ENCODE measurements at regions not wholly inside any gene's neighbourhood (a gene's known extent, or its start where the extent isn't known, plus 50 kb on each side); places are given as distances from the start of the nearest gene placed in this dataset.

DNA sequence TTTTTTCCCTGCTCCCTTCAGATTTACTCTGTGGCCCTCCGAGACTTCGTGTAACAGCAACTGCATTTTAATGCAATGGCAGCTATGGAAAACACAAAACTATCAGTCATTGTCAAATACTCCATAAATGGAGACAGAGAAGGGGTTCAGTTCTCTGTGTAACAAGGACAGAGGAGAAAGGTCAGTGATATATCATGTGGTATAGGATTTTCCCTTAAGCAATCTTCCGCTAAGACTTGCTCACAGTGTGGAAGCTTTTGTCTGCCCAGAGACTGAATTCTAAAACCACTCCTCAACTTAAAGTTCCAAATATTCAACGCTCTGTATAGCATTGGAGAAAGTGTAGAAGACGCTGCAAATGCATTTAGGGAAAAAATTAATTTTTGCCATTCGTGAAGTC, 111.3 kb upstream of the EDNRB start:
- Mint-ChIP-seq H3K4me3 (ENCODE audit: unreplicated experiment) (no peak overlapping the region), H3K4me1 (ENCODE audit: low read depth) (no peaks in the 10 kb centered on the region), H3K27me3 (ENCODE audit: low read depth) (peaks cover 4% of the 10 kb centered on the region), H3K9me3 (ENCODE audit: low read depth) (peaks cover 5% of the 10 kb centered on the region), H3K27ac (ENCODE audit: unreplicated experiment) (no peak overlapping the region), H3K36me3 (ENCODE audit: low read depth) (no peaks in the 10 kb centered on the region)
- DNase-seq (ENCODE audit: low spot score): no peak
- TF ChIP-seq, protein P1, sequence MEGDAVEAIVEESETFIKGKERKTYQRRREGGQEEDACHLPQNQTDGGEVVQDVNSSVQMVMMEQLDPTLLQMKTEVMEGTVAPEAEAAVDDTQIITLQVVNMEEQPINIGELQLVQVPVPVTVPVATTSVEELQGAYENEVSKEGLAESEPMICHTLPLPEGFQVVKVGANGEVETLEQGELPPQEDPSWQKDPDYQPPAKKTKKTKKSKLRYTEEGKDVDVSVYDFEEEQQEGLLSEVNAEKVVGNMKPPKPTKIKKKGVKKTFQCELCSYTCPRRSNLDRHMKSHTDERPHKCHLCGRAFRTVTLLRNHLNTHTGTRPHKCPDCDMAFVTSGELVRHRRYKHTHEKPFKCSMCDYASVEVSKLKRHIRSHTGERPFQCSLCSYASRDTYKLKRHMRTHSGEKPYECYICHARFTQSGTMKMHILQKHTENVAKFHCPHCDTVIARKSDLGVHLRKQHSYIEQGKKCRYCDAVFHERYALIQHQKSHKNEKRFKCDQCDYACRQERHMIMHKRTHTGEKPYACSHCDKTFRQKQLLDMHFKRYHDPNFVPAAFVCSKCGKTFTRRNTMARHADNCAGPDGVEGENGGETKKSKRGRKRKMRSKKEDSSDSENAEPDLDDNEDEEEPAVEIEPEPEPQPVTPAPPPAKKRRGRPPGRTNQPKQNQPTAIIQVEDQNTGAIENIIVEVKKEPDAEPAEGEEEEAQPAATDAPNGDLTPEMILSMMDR (IDR thresholded peaks at IDR 0.05): no peak

DNA sequence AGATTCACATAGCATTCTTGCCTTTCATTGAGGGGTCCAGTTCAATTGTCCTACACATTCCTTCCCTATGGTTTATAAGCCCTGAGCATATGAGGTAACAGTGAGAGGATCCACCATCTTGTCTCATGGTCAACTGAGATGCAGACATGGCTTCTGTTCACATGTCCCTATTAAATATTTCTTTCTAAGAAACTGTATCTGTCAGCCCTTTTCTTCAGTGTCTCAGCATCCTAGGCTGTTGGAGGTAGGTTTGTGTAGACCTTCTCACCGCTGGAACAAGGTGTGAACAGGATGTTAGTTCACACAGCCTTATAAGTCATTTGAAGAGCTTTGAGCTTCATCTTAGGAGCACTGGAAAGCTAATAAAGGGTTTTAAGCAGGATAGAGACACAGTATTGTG, 110.3 kb upstream of the EDNRB start:
- Mint-ChIP-seq H3K27me3 (ENCODE audit: low read depth) (peaks cover 4% of the 10 kb centered on the region), H3K4me3 (ENCODE audit: unreplicated experiment) (no peak overlapping the region), H3K27ac (ENCODE audit: unreplicated experiment) (no peak overlapping the region), H3K9me3 (ENCODE audit: low read depth) (peaks cover 9% of the 10 kb centered on the region), H3K36me3 (ENCODE audit: low read depth) (no peaks in the 10 kb centered on the region), H3K4me1 (ENCODE audit: low read depth) (no peaks in the 10 kb centered on the region)
- no peak for DNase-seq (ENCODE audit: low spot score)
- TF ChIP-seq, protein P1 (IDR thresholded peaks at IDR 0.05): no peak

DNA sequence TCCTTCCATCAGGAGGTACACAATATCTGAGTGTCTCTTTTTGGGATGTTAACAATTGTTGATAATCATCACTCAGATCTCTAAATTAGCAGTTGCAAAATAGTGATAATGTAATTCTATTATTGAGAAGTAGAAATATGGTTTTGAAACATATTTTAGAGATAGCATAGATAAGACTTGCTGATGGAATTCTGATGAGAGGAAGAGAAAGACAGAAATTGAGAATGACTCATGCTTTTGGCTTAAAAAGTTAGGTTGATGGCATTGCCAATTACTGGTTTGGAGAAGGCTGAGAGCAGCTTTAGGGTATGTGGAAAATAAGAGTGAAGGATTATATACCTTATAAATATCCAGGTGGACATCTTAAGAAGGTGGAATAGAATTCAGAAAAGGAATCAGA, 106.4 kb upstream of the EDNRB start:
- Mint-ChIP-seq H3K27me3 (ENCODE audit: low read depth) (no peaks in the 10 kb centered on the region), H3K36me3 (ENCODE audit: low read depth) (no peaks in the 10 kb centered on the region), H3K27ac (ENCODE audit: unreplicated experiment) (no peak overlapping the region), H3K4me3 (ENCODE audit: unreplicated experiment) (no peak overlapping the region), H3K4me1 (ENCODE audit: low read depth) (peaks cover 6% of the 10 kb centered on the region), H3K9me3 (ENCODE audit: low read depth) (peaks cover 9% of the 10 kb centered on the region)
- no peak for DNase-seq (ENCODE audit: low spot score)
- TF ChIP-seq, protein P1 (IDR thresholded peaks at IDR 0.05): no peak

DNA sequence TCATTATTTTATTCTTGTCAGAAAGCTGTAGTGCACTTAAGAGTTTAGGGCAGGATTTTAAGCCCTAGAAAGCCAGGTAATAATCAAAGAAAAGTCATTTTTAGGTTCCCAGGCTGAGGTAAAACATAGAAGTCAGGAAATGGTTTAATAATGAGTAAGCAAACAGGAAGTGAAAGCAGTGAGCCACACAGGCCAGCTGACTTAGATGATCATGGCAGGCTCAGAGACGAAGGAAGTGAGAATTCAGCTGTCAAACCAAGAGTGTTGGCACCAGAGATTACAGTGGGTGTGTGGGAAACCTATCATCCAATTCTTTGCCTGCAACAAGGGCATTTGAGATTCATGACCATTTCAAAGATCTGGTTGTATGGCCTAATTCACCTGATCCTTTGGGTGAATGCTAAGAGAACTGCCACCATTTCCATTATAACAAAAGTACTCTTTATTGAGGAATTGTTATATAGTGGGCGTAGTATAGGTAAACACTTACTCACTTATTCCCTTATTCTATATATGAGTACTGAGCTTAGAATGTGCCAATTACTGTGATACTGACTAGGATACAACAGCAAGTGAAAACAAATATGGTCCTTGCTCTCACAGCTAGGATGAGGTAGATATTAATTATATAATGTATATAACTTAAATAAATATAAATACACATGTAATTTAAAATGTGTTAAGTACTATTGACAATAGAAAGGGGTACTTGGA, 103.7 kb upstream of the EDNRB start:
- Mint-ChIP-seq H3K4me1 (ENCODE audit: low read depth) (peaks cover 6% of the 10 kb centered on the region), H3K9me3 (ENCODE audit: low read depth) (peaks cover 17% of the 10 kb centered on the region), H3K4me3 (ENCODE audit: unreplicated experiment) (no peak overlapping the region), H3K27me3 (ENCODE audit: low read depth) (no peaks in the 10 kb centered on the region), H3K27ac (ENCODE audit: unreplicated experiment) (peak overlapping the region; percentile 43), H3K36me3 (ENCODE audit: low read depth) (no peaks in the 10 kb centered on the region)
- TF ChIP-seq, protein P1 (IDR thresholded peaks at IDR 0.05): no peak
- DNase-seq (ENCODE audit: low spot score): no peak

DNA sequence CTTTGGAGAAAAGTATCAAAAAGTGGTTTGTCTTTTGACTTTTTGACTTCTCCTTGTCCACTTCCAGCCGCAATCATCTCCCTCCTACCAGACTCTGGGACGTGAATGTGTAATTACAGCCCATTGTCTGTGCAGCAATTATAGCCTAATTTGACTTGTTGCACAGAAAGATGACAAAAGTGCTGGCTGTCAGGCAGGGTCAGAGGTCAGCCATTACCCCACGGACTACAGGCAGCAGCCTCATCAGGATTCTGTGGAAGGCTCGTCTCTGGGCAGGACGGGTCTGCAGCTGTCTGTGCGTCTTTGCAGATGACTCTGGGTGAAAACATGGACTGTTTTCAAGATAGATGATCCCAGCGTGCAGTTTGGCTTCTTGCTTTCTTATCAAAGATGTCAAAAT, 102.2 kb upstream of the EDNRB start:
- Mint-ChIP-seq H3K36me3 (ENCODE audit: low read depth) (peaks cover 5% of the 10 kb centered on the region), H3K27ac (ENCODE audit: unreplicated experiment) (no peak overlapping the region), H3K27me3 (ENCODE audit: low read depth) (no peaks in the 10 kb centered on the region), H3K4me3 (ENCODE audit: unreplicated experiment) (no peak overlapping the region), H3K9me3 (ENCODE audit: low read depth) (peaks cover 28% of the 10 kb centered on the region), H3K4me1 (ENCODE audit: low read depth) (peaks cover 12% of the 10 kb centered on the region)
- no peak for DNase-seq (ENCODE audit: low spot score)
- TF ChIP-seq, protein P1 (IDR thresholded peaks at IDR 0.05): no peak

All from chondrocyte (in vitro differentiated cells).